ENCODE measurements at regions not wholly inside any gene's neighbourhood (a gene's known extent, or its start where the extent isn't known, plus 50 kb on each side); places are given as distances from the start of the nearest gene placed in this dataset.

GRCh38 chr14:22456998-22457594 is 131.9 kb downstream of the DAD1 start:
- no peak overlapping the region for H3K4me3 ChIP-seq (ENCODE audit: low read depth, low read length)
- no peak for DNase-seq (ENCODE audit: low read depth)
- TF ChIP-seq CTCF (conservative IDR thresholded peaks at IDR 0.05; ENCODE audit: low read depth, low read length): no peak

- H3K4me3 ChIP-seq (ENCODE audit: low read depth, low read length): no peak overlapping the region
- no peak for DNase-seq (ENCODE audit: low read depth)
- TF ChIP-seq CTCF (conservative IDR thresholded peaks at IDR 0.05; ENCODE audit: low read depth, low read length): no peak
Observed at GRCh38 chr14:22456421-22456820, 132.6 kb downstream of the DAD1 start.

- no peak for TF ChIP-seq CTCF (conservative IDR thresholded peaks at IDR 0.05; ENCODE audit: low read depth, low read length)
- DNase-seq (ENCODE audit: low read depth): no peak
- no peak overlapping the region for H3K4me3 ChIP-seq (ENCODE audit: low read depth, low read length)
Observed at GRCh38 chr14:22452330-22452729, 136.7 kb downstream of the DAD1 start.

GRCh38 chr14:22450266-22450665 is 138.8 kb downstream of the DAD1 start:
- no peak for TF ChIP-seq CTCF (conservative IDR thresholded peaks at IDR 0.05; ENCODE audit: low read depth, low read length)
- no peak overlapping the region for H3K4me3 ChIP-seq (ENCODE audit: low read depth, low read length)

GRCh38 chr14:22449600-22449905 is 139.5 kb downstream of the DAD1 start:
- no peak for TF ChIP-seq CTCF (conservative IDR thresholded peaks at IDR 0.05; ENCODE audit: low read depth, low read length)
- DNase-seq (ENCODE audit: low read depth): no peak

More at GRCh38 chr14:22450266-22450665, 138.8 kb downstream of the DAD1 start:
- DNase-seq (ENCODE audit: low read depth): no peak

GRCh38 chr14:22448905-22449599 is 140.0 kb downstream of the DAD1 start:
- peak; percentile 67 for DNase-seq (ENCODE audit: low read depth)
- no peak overlapping the region for H3K4me3 ChIP-seq (ENCODE audit: low read depth, low read length)
- no peak for TF ChIP-seq CTCF (conservative IDR thresholded peaks at IDR 0.05; ENCODE audit: low read depth, low read length)

More at GRCh38 chr14:22449600-22449905, 139.5 kb downstream of the DAD1 start:
- no peak overlapping the region for H3K4me3 ChIP-seq (ENCODE audit: low read depth, low read length)

Data from choroid plexus epithelial cell (primary cell).